Choroid plexus epithelial cell (primary cell): ENCODE measurements at regions not wholly inside any gene's neighbourhood (a gene's known extent, or its start where the extent isn't known, plus 50 kb on each side); places are given as distances from the start of the nearest gene placed in this dataset.

Source experiments
- DNase-seq: peaks from one replicate; pipeline ENCODE4 v3.0.0-alpha.2; 2010; ENCODE audit warnings: low read depth
- H3K4me3 ChIP-seq: 2 replicates; pipeline ENCODE4 v1.5.1; 2011; ENCODE audit warnings: low read depth, mild to moderate bottlenecking, control low read depth, low read length, moderate library complexity
- CTCF ChIP-seq: conservative IDR thresholded peaks from 2 replicates; pipeline ENCODE4 v1.5.1; 2011; ENCODE audit warnings: low read depth, mild to moderate bottlenecking, control low read depth, inconsistent platforms, low read length, moderate library complexity

- TF ChIP-seq CTCF, result no peak
- DNase-seq, result no peak
- H3K4me3 ChIP-seq, result no peak overlapping the region
Measured at GRCh38 chr2:8196316-8196715, 485.5 kb upstream of the ID2 start.

GRCh38 chr2:8197101-8197500 is 484.8 kb upstream of the ID2 start:
- TF ChIP-seq CTCF, result no peak
- peak; percentile 2 for DNase-seq
- no peak overlapping the region for H3K4me3 ChIP-seq

GRCh38 chr2:8197825-8198224 is 484.0 kb upstream of the ID2 start:
- H3K4me3 ChIP-seq, result no peak overlapping the region
- DNase-seq, result no peak
- TF ChIP-seq CTCF, result no peak

- no peak overlapping the region for H3K4me3 ChIP-seq
- TF ChIP-seq CTCF, result no peak
- DNase-seq, result no peak
Measured at GRCh38 chr2:8198766-8199382, 483.0 kb upstream of the ID2 start.

- H3K4me3 ChIP-seq, result no peak overlapping the region
- no peak for DNase-seq
- no peak for TF ChIP-seq CTCF
Measured at GRCh38 chr2:8202132-8202531, 479.7 kb upstream of the ID2 start.

GRCh38 chr2:8203364-8203763 is 478.5 kb upstream of the ID2 start:
- TF ChIP-seq CTCF, result no peak
- DNase-seq, result no peak
- H3K4me3 ChIP-seq, result no peak overlapping the region

GRCh38 chr2:8204711-8205110 is 477.1 kb upstream of the ID2 start:
- H3K4me3 ChIP-seq, result no peak overlapping the region
- TF ChIP-seq CTCF, result no peak
- DNase-seq, result no peak
